K562 (cell line): ENCODE measurements at regions not wholly inside any gene's neighbourhood (a gene's known extent, or its start where the extent isn't known, plus 50 kb on each side); places are given as distances from the start of the nearest gene placed in this dataset.

Experiments used
- ARNT ChIP-seq, 2 experiments: fragments of 450-650 bp; IDR thresholded peaks; 2 replicates each; pipeline ENCODE4 v1.6.1; 2016; ENCODE audit warnings: mild to moderate bottlenecking in 1 of 2
- CSDE1 ChIP-seq, 2 experiments: fragments of 450-650 bp; IDR thresholded peaks; 2 replicates each; pipeline ENCODE4 v1.6.1; 2016; ENCODE audit warnings: mild to moderate bottlenecking in 1 of 2
- CUX1 ChIP-seq: fragments of 200-800 bp; sonication (Bioruptor generic); IDR thresholded peaks from 2 replicates; pipeline ENCODE4 v1.6.1; 2016; ENCODE audit warnings: missing genetic modification characterization, missing compliant biosample characterization
- FOS ChIP-seq: IDR thresholded peaks from 3 replicates; pipeline ENCODE4 v1.6.1; 2011; ENCODE audit not compliant: insufficient read length; ENCODE audit errors: extremely low read depth
- HIVEP1 ChIP-seq: fragments of 250-450 bp; sonication (Bioruptor Pico); IDR thresholded peaks from 2 replicates; pipeline ENCODE4 v1.4.0; 2020; ENCODE audit warnings: mild to moderate bottlenecking
- JUN ChIP-seq, 2 experiments: sonication (generic) in 1 of 2; formaldehyde crosslinking in 1 of 2; IDR thresholded peaks; 2 replicates each; pipeline versions ENCODE4 v1.6.1 to v1.8.0; 2012 to 2022; ENCODE audit warnings: borderline replicate concordance in 2 of 2, mild to moderate bottlenecking in 2 of 2, improper control_type of control experiment in 1 of 2, low read depth in 1 of 2, low read length in 1 of 2, missing genetic modification reagents in 1 of 2
- KDM5B ChIP-seq: fragments of 200-600 bp; sonication (generic); IDR thresholded peaks from 2 replicates; pipeline ENCODE4 v1.6.1; 2012; ENCODE audit warnings: low read depth, mild to moderate bottlenecking, moderate library complexity, low read length, control low read depth, inconsistent platforms; ENCODE audit not compliant: insufficient replicate concordance
- KLF16 ChIP-seq: IDR thresholded peaks from 2 replicates; pipeline ENCODE4 v1.6.1; 2016; ENCODE audit warnings: antibody characterized with exemption
- LCOR ChIP-seq: sonication (generic); formaldehyde crosslinking; IDR thresholded peaks from 2 replicates; pipeline ENCODE4 v1.8.0; 2022; ENCODE audit warnings: mild to moderate bottlenecking, missing genetic modification reagents
- NFYB ChIP-seq: IDR thresholded peaks from 2 replicates; pipeline ENCODE4 v1.6.1; 2011; ENCODE audit warnings: mild to moderate bottlenecking, moderate library complexity; ENCODE audit not compliant: insufficient read length; ENCODE audit errors: extremely low read depth
- NR4A1 ChIP-seq, 2 experiments: fragments of 250-450 bp in 1 of 2; fragments of 450-650 bp in 1 of 2; sonication (Bioruptor Pico) in 1 of 2; IDR thresholded peaks; 2 replicates each; pipeline versions ENCODE4 v1.4.0 to v1.6.1; 2016 to 2020; ENCODE audit warnings: mild to moderate bottlenecking in 2 of 2, missing compliant biosample characterization in 1 of 2, missing genetic modification characterization in 1 of 2, moderate library complexity in 1 of 2
- RCOR1 ChIP-seq, 2 experiments: IDR thresholded peaks; 2 replicates each; pipeline ENCODE4 v1.6.1; 2012; ENCODE audit warnings: low read depth in 2 of 2, low read length in 2 of 2, borderline replicate concordance in 1 of 2, improper control_type of control experiment in 1 of 2
- SMARCA4 ChIP-seq: fragments of 450-650 bp; IDR thresholded peaks from 2 replicates; pipeline ENCODE4 v1.6.1; 2016
- TSC22D4 ChIP-seq: fragments of 450-650 bp; IDR thresholded peaks from 2 replicates; pipeline ENCODE4 v1.6.1; 2016; ENCODE audit warnings: missing genetic modification characterization, missing biosample characterization, control low read depth
- ZFP1 ChIP-seq: fragments of 450-650 bp; formaldehyde crosslinking; IDR thresholded peaks from 2 replicates; pipeline ENCODE4 v1.4.0; 2020; ENCODE audit warnings: mild to moderate bottlenecking, mixed read lengths
- ZNF212 ChIP-seq: fragments of 450-650 bp; formaldehyde crosslinking; IDR thresholded peaks from 2 replicates; pipeline ENCODE4 v1.4.0; 2020; ENCODE audit warnings: mild to moderate bottlenecking
- ZNF274 ChIP-seq: IDR thresholded peaks from 2 replicates; pipeline ENCODE4 v1.6.1; 2011; ENCODE audit warnings: low read depth, mild to moderate bottlenecking, low read length, moderate library complexity, borderline replicate concordance
- ZNF384 ChIP-seq: IDR thresholded peaks from 2 replicates; pipeline ENCODE4 v1.6.1; 2012; ENCODE audit warnings: low read depth, low read length, improper control_type of control experiment
- ZNF76 ChIP-seq: fragments of 250-450 bp; sonication (Bioruptor Pico); IDR thresholded peaks from 2 replicates; pipeline ENCODE4 v1.4.0; 2020; ENCODE audit warnings: mild to moderate bottlenecking, moderate library complexity, borderline replicate concordance
- TF ChIP-seq, protein P1 (sequence below): IDR thresholded peaks from 2 replicates; pipeline ENCODE4 v1.6.1; 2014; ENCODE audit warnings: antibody characterized with exemption
- TF ChIP-seq, protein P2 (sequence below): IDR thresholded peaks from 2 replicates; pipeline ENCODE4 v1.6.1; 2011; ENCODE audit not compliant: insufficient read length; ENCODE audit errors: extremely low read depth

DNA sequence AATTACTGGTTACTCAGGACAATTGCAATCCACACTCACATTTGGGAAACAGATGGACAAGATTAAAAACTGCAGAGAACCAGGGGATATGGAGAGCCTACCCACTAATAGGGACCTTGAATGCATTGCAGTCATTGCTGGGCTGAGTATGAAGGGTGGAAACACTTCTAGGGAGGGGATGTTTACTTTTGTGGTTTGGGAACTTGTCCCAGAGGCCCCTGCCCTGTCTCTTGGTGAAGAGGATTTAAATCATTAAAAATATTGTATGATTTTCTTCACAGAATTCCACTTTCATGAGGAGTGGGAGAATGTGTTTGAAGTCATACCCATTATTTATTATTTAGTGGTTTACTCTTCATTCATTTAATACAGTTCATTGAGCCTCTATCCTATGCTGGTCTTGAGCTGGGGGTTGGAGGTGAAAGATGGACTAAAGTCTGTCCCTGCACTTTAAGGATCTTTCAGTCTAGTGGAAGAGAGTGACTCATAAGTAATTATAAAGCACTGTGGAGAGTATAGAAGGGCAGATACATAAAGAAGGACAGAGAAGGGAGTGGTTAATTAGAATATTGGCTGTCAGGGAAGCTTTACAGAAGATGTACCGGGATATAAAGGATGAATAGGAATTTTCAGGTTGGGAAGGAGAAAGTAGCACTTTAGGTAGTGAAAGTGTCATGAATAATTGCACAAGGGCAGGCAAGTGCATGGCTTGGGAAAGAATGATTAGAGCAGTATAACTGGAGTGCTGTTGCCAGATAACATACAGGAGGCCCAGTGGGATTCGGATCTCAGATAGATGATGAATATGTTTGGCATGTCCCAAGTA is 313.4 kb downstream of the LPIN1 start (continued):
- TF ChIP-seq, protein P1, sequence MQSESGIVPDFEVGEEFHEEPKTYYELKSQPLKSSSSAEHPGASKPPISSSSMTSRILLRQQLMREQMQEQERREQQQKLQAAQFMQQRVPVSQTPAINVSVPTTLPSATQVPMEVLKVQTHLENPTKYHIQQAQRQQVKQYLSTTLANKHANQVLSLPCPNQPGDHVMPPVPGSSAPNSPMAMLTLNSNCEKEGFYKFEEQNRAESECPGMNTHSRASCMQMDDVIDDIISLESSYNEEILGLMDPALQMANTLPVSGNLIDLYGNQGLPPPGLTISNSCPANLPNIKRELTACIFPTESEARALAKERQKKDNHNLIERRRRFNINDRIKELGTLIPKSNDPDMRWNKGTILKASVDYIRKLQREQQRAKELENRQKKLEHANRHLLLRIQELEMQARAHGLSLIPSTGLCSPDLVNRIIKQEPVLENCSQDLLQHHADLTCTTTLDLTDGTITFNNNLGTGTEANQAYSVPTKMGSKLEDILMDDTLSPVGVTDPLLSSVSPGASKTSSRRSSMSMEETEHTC = no peak
- TF ChIP-seq KDM5B = no peak
- TF ChIP-seq ZNF212 (CRISPR knock-in tag) = no peak
- TF ChIP-seq NR4A1 (CRISPR knock-in tag; IDR thresholded peaks at IDR 0.05) = no peak
- no peak for TF ChIP-seq NR4A1 (tag; IDR thresholded peaks at IDR 0.05)
- TF ChIP-seq JUN (IDR thresholded peaks at IDR 0.05; ENCODE audit: borderline replicate concordance, low read depth, low read length) = 0 out of 2 replicates have a peak, but pooled peaks have one; percentile 33
- TF ChIP-seq JUN (CRISPR knock-in tag; IDR thresholded peaks at IDR 0.05; ENCODE audit: borderline replicate concordance) = no peak
- no peak for TF ChIP-seq ZFP1
- TF ChIP-seq KLF16 = peak; percentile 55; the same call in 1 of the 2 replicates
- TF ChIP-seq NFYB = no peak
- no peak for TF ChIP-seq ZNF384
- no peak for TF ChIP-seq CSDE1 (IDR thresholded peaks at IDR 0.05)
- TF ChIP-seq, protein P2, sequence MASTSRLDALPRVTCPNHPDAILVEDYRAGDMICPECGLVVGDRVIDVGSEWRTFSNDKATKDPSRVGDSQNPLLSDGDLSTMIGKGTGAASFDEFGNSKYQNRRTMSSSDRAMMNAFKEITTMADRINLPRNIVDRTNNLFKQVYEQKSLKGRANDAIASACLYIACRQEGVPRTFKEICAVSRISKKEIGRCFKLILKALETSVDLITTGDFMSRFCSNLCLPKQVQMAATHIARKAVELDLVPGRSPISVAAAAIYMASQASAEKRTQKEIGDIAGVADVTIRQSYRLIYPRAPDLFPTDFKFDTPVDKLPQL = no peak
- TF ChIP-seq LCOR = no peak
- TF ChIP-seq FOS = no peak
- TF ChIP-seq ARNT (IDR thresholded peaks at IDR 0.05) = 0 out of 4 replicates have a peak, but pooled peaks of 1 of the 2 experiments have one; percentile 31
- no peak for TF ChIP-seq TSC22D4 (tag)
- TF ChIP-seq SMARCA4 = peak; percentile 91
- peak in 1 of 2 experiments; percentile 73; a peak in 2 of 4 replicates for TF ChIP-seq RCOR1 (IDR thresholded peaks at IDR 0.05; ENCODE audit: borderline replicate concordance in 1 of 2, low read depth in 2 of 2, low read length in 2 of 2)
- no peak for TF ChIP-seq ZNF274
- TF ChIP-seq ZNF76 (CRISPR knock-in tag) = no peak
- no peak for TF ChIP-seq HIVEP1 (CRISPR knock-in tag)
- no peak for TF ChIP-seq CUX1 (CRISPR knock-in tag)
